Testis (tissue), 2 donors: ENCODE measurements at regions not wholly inside any gene's neighbourhood (a gene's known extent, or its start where the extent isn't known, plus 50 kb on each side); places are given as distances from the start of the nearest gene placed in this dataset.

Source experiments
- CTCF ChIP-seq, 3 experiments: fragments of 450-650 bp in 2 of 3; fragments of 200-600 bp in 1 of 3; sonication (generic) in 1 of 3; IDR thresholded peaks; one replicate each; pipeline ENCODE4 v1.5.1; 2016 to 2019; ENCODE audit warnings: antibody characterized with exemption in 3 of 3, mild to moderate bottlenecking in 2 of 3, moderate library complexity in 1 of 3
- POLR2A ChIP-seq: fragments of 450-650 bp; IDR thresholded peaks from one replicate; pipeline ENCODE4 v1.6.1; 2017; ENCODE audit warnings: antibody characterized with exemption, mild to moderate bottlenecking, moderate library complexity

- TF ChIP-seq CTCF (IDR thresholded peaks at IDR 0.05): no peak
- TF ChIP-seq POLR2A: no peak
Measured at GRCh38 chr2:7931808-7932207, 750.0 kb upstream of the ID2 start.
